Endodermal cell (in vitro differentiated cells): ENCODE measurements at regions not wholly inside any gene's neighbourhood (a gene's known extent, or its start where the extent isn't known, plus 50 kb on each side); places are given as distances from the start of the nearest gene placed in this dataset.

Source experiments
- DNase-seq: peaks from one replicate; pipeline ENCODE4 v3.0.0-alpha.2; 2017
- H3K27ac ChIP-seq: 2 replicates; pipeline ENCODE4 v1.5.1; 2013; ENCODE audit warnings: mild to moderate bottlenecking, low read depth, low read length, moderate library complexity
- H3K27me3 ChIP-seq: 2 replicates; pipeline ENCODE4 v1.6.1; 2013; ENCODE audit warnings: mild to moderate bottlenecking, low read length, moderate library complexity; ENCODE audit not compliant: insufficient read depth, control insufficient read depth, poor library complexity, severe bottlenecking
- H3K36me3 ChIP-seq: 2 replicates; pipeline ENCODE4 v1.7.0; 2013; ENCODE audit warnings: mild to moderate bottlenecking, low read length, moderate library complexity; ENCODE audit not compliant: control insufficient read depth, insufficient read depth
- H3K4me1 ChIP-seq: one replicate; pipeline ENCODE4 v1.7.0; 2013; ENCODE audit warnings: low read length; ENCODE audit not compliant: control insufficient read depth, insufficient read depth
- H3K4me3 ChIP-seq: 2 replicates; pipeline ENCODE4 v1.5.1; 2013; ENCODE audit warnings: mild to moderate bottlenecking, low read length, moderate library complexity
- H3K9ac ChIP-seq: 2 replicates; pipeline ENCODE4 v1.6.1; 2013; ENCODE audit warnings: mild to moderate bottlenecking, low read length, moderate library complexity; ENCODE audit not compliant: poor library complexity, severe bottlenecking; ENCODE audit errors: extremely low read depth
- H3K9me3 ChIP-seq: 2 replicates; pipeline ENCODE4 v1.6.1; 2013; ENCODE audit warnings: mild to moderate bottlenecking, low read length, moderate library complexity; ENCODE audit not compliant: control insufficient read depth
- H3K27ac Mint-ChIP-seq: 2 replicates; pipeline ENCODE4 v1.8.0; 2020; ENCODE audit warnings: mixed read lengths
- H3K27me3 Mint-ChIP-seq: 2 replicates; pipeline ENCODE4 v1.8.0; 2021; ENCODE audit warnings: mild to moderate bottlenecking, mixed read lengths; ENCODE audit not compliant: insufficient read depth
- H3K36me3 Mint-ChIP-seq: 2 replicates; pipeline ENCODE4 v1.8.0; 2020; ENCODE audit warnings: low read depth, mixed read lengths
- H3K4me1 Mint-ChIP-seq: 2 replicates; pipeline ENCODE4 v1.8.0; 2020; ENCODE audit warnings: mixed read lengths
- H3K4me3 Mint-ChIP-seq: 2 replicates; pipeline ENCODE4 v1.8.0; 2020; ENCODE audit warnings: mild to moderate bottlenecking, moderate library complexity, mixed read lengths
- H3K9me3 Mint-ChIP-seq: 2 replicates; pipeline ENCODE4 v1.8.0; 2020; ENCODE audit warnings: mild to moderate bottlenecking, mixed read lengths
- CTCF ChIP-seq: fragments of 200-600 bp; sonication (generic); conservative IDR thresholded peaks from 2 replicates; pipeline ENCODE4 v1.5.0; 2021; ENCODE audit warnings: antibody characterized with exemption, mild to moderate bottlenecking
- WGBS, 2 experiments: methylation state at CpG; one replicate each; pipeline versions ENCODE4 v1.1.5 to v1.1.7; 2013; ENCODE audit warnings: missing lambda C conversion rate in 2 of 2, mixed read lengths in 1 of 2; ENCODE audit not compliant: insufficient coverage in 1 of 2, insufficient read length in 1 of 2; 5-methylcytosine and 5-hydroxymethylcytosine counted together

GRCh38 chr2:126990200-126990599 is 91.5 kb downstream of the TEX51 start:
- Histone ChIP-seq H3K9ac (no peak overlapping the region), H3K27me3 (no peaks in the 10 kb centered on the region), H3K27ac (no peak overlapping the region), H3K36me3 (no peaks in the 10 kb centered on the region), H3K4me1 (no peaks in the 10 kb centered on the region), H3K9me3 (no peaks in the 10 kb centered on the region), H3K4me3 (no peak overlapping the region)
- no peak for TF ChIP-seq CTCF
- DNase-seq = no peak
- H3K4me1 Mint-ChIP-seq = peaks cover 16% of the 10 kb centered on the region
- H3K27ac Mint-ChIP-seq = no peak overlapping the region
- H3K4me3 Mint-ChIP-seq = no peak overlapping the region
- H3K9me3 Mint-ChIP-seq = peaks cover 2% of the 10 kb centered on the region
- H3K36me3 Mint-ChIP-seq = no peaks in the 10 kb centered on the region
- peaks cover 20% of the 10 kb centered on the region for H3K27me3 Mint-ChIP-seq
- WGBS, 2 experiments = 92% methylated on average over 2 of the region's 2 CpGs; no CpG with 5 or more reads in 1 of the 2 experiments

- no peak for TF ChIP-seq CTCF
- Histone ChIP-seq H3K4me1 (peaks cover 3% of the 10 kb centered on the region), H3K9me3 (no peaks in the 10 kb centered on the region), H3K27me3 (no peaks in the 10 kb centered on the region), H3K36me3 (no peaks in the 10 kb centered on the region), H3K27ac (no peak overlapping the region), H3K4me3 (no peak overlapping the region), H3K9ac (no peak overlapping the region)
- no peaks in the 10 kb centered on the region for H3K36me3 Mint-ChIP-seq
- no peak for DNase-seq
- WGBS, 2 experiments = 81 to 86% methylated on average over 3 to 12 of the region's 12 CpGs
- no peak overlapping the region for H3K27ac Mint-ChIP-seq
- H3K27me3 Mint-ChIP-seq = peaks cover 20% of the 10 kb centered on the region
- no peaks in the 10 kb centered on the region for H3K9me3 Mint-ChIP-seq
- peaks cover 23% of the 10 kb centered on the region for H3K4me1 Mint-ChIP-seq
- no peak overlapping the region for H3K4me3 Mint-ChIP-seq
Observed at GRCh38 chr2:126990605-126991532, 92.2 kb downstream of the TEX51 start.

- Mint-ChIP-seq H3K27me3 (peaks cover 12% of the 10 kb centered on the region), H3K36me3 (no peaks in the 10 kb centered on the region), H3K4me1 (peaks cover 45% of the 10 kb centered on the region), H3K4me3 (no peak overlapping the region), H3K27ac (no peak overlapping the region), H3K9me3 (no peaks in the 10 kb centered on the region)
- Histone ChIP-seq H3K9me3 (no peaks in the 10 kb centered on the region), H3K27ac (no peak overlapping the region), H3K9ac (no peak overlapping the region), H3K4me1 (peaks cover 13% of the 10 kb centered on the region), H3K27me3 (no peaks in the 10 kb centered on the region), H3K4me3 (peak overlapping the region; percentile 12), H3K36me3 (no peaks in the 10 kb centered on the region)
- no peak for DNase-seq
- TF ChIP-seq CTCF = no peak
- 80 to 83% methylated on average over 2 of the region's 2 CpGs for WGBS, 2 experiments
Observed at GRCh38 chr2:126994340-126994777, 95.7 kb downstream of the TEX51 start.
